ENCODE measurements at regions not wholly inside any gene's neighbourhood (a gene's known extent, or its start where the extent isn't known, plus 50 kb on each side); places are given as distances from the start of the nearest gene placed in this dataset.

DNA sequence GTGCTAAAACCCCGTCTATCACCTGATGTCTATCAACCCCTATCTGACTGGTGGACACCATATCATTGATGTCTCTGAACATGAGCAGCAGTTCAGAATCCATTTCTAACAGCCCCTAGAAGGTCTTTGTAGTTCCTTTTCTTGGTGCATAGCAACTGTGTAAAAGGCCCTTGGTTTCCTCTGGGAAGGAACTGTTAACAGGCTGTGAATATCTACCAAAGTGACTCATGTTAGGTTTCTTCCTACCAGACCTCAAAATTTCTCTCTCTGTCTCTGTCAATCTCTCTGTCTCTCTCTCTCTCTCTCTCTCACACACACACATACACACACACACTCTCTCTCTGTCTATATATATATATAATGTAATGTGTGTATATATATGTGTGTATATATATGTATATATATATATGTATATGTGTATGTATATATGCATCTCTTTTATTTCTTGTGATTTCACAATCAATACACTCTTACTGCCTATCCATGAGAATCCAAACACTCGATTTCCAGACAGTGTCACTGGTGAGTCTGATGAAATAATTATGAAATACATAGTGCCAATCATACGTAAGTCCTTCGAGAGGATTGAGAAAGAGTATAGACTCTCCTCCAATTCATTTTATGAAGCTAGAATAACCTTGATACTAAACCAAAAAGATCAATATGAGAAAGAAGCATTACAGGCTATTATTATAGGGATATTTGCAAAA lies 335.9 kb upstream of the SLCO3A1 start:
- H3K27ac ChIP-seq, result no peak overlapping the region
- H3K4me3 ChIP-seq, result no peak overlapping the region
- no peaks in the 10 kb centered on the region for H3K36me3 ChIP-seq
- DNase-seq (ENCODE audit: low spot score), result no peak
- no peaks in the 10 kb centered on the region for H3K9me3 ChIP-seq
- TF ChIP-seq, protein P1, sequence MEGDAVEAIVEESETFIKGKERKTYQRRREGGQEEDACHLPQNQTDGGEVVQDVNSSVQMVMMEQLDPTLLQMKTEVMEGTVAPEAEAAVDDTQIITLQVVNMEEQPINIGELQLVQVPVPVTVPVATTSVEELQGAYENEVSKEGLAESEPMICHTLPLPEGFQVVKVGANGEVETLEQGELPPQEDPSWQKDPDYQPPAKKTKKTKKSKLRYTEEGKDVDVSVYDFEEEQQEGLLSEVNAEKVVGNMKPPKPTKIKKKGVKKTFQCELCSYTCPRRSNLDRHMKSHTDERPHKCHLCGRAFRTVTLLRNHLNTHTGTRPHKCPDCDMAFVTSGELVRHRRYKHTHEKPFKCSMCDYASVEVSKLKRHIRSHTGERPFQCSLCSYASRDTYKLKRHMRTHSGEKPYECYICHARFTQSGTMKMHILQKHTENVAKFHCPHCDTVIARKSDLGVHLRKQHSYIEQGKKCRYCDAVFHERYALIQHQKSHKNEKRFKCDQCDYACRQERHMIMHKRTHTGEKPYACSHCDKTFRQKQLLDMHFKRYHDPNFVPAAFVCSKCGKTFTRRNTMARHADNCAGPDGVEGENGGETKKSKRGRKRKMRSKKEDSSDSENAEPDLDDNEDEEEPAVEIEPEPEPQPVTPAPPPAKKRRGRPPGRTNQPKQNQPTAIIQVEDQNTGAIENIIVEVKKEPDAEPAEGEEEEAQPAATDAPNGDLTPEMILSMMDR (IDR thresholded peaks at IDR 0.05), result no peak
- no peaks in the 10 kb centered on the region for H3K27me3 ChIP-seq
- no peaks in the 10 kb centered on the region for H3K4me1 ChIP-seq

- H3K9me3 ChIP-seq, result no peaks in the 10 kb centered on the region
- no peaks in the 10 kb centered on the region for H3K36me3 ChIP-seq
- DNase-seq (ENCODE audit: low spot score), result no peak
- H3K4me3 ChIP-seq, result no peak overlapping the region
- TF ChIP-seq, protein P1 (IDR thresholded peaks at IDR 0.05), result no peak
- no peak overlapping the region for H3K27ac ChIP-seq
- peaks cover 0 to 5% of the 10 kb centered on the region in 2 donors for H3K4me1 ChIP-seq
- no peaks in the 10 kb centered on the region for H3K27me3 ChIP-seq
Measured at GRCh38 chr15:91520850-91521249, 332.7 kb upstream of the SLCO3A1 start.

GRCh38 chr15:91521548-91521947 lies 332.0 kb upstream of the SLCO3A1 start:
- DNase-seq (ENCODE audit: low spot score), result no peak
- no peak overlapping the region for H3K27ac ChIP-seq
- H3K4me1 ChIP-seq, result peaks cover 0 to 8% of the 10 kb centered on the region in 2 donors
- H3K4me3 ChIP-seq, result no peak overlapping the region
- TF ChIP-seq, protein P1 (IDR thresholded peaks at IDR 0.05), result no peak
- H3K9me3 ChIP-seq, result no peaks in the 10 kb centered on the region
- no peaks in the 10 kb centered on the region for H3K27me3 ChIP-seq
- H3K36me3 ChIP-seq, result no peaks in the 10 kb centered on the region

DNA sequence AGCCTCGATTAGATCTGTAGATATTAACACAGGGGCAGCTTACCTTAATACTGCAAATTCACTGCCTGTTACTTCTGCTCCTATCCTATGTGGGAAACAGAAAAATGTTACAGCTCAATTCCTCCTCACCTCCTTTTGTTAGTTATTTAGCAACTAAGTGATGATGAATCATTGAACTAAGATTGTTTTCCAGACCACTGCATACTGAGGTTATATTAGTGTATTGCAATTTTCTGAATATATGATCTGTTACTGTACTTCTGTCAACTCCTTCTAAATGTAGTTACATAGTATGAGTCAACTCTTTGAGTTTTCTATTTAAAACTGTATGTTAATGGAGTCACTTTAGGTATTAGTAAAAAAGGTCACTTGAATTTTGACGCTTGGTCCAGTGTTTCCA lies 331.5 kb upstream of the SLCO3A1 start:
- Histone ChIP-seq H3K4me1 (peaks cover 0 to 10% of the 10 kb centered on the region in 2 donors), H3K36me3 (no peaks in the 10 kb centered on the region)
- TF ChIP-seq, protein P1 (IDR thresholded peaks at IDR 0.05), result no peak

DNA sequence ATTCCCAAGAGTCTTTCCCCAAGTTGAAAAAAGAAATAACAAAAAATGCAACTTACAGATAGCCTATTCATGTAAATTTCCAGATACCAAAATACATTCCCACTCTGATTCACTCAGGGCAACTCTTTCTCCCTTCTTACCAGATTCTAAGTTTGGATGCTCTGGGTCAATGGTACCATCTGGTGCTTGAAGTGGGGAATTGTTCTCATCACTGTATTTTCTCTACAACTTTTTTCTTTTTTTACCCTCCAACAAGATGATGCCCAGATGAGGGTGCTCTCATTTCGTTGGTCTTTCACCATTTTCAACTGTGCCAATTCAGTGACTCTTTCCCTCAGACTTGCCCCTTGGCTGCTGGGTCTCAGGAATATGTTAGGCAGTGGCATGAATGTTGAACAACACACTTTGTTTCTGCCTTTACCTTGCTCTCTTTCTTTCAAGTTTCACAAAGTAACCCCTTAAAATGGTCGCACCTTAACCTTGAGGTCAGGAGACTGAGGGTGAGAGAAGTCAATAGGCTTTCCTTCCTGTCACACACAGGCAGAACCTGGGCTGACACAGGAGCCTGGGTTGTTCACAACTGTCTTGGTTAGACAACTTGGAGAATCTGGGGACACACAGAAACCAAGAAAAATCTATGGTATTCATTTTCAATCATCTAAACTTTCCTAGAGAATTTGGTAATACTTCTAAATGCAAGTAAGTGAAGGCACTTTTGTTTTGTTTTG lies 330.7 kb upstream of the SLCO3A1 start:
- H3K4me3 ChIP-seq, result no peak overlapping the region

More for the DNA sequence above, 331.5 kb upstream of the SLCO3A1 start:
- H3K4me3 ChIP-seq, result no peak overlapping the region
- no peaks in the 10 kb centered on the region for H3K9me3 ChIP-seq
- H3K27me3 ChIP-seq, result no peaks in the 10 kb centered on the region
- no peak overlapping the region for H3K27ac ChIP-seq
- no peak for DNase-seq (ENCODE audit: low spot score)

More for the DNA sequence above, 330.7 kb upstream of the SLCO3A1 start:
- Histone ChIP-seq H3K36me3 (no peaks in the 10 kb centered on the region), H3K4me1 (peaks cover 0 to 10% of the 10 kb centered on the region in 2 donors), H3K9me3 (no peaks in the 10 kb centered on the region), H3K27me3 (no peaks in the 10 kb centered on the region), H3K27ac (no peak overlapping the region)
- TF ChIP-seq, protein P1 (IDR thresholded peaks at IDR 0.05), result peak in 1 of 2 donors; percentile 58
- no peak for DNase-seq (ENCODE audit: low spot score)
